ENCODE measurements at regions not wholly inside any gene's neighbourhood (a gene's known extent, or its start where the extent isn't known, plus 50 kb on each side); places are given as distances from the start of the nearest gene placed in this dataset.

DNA sequence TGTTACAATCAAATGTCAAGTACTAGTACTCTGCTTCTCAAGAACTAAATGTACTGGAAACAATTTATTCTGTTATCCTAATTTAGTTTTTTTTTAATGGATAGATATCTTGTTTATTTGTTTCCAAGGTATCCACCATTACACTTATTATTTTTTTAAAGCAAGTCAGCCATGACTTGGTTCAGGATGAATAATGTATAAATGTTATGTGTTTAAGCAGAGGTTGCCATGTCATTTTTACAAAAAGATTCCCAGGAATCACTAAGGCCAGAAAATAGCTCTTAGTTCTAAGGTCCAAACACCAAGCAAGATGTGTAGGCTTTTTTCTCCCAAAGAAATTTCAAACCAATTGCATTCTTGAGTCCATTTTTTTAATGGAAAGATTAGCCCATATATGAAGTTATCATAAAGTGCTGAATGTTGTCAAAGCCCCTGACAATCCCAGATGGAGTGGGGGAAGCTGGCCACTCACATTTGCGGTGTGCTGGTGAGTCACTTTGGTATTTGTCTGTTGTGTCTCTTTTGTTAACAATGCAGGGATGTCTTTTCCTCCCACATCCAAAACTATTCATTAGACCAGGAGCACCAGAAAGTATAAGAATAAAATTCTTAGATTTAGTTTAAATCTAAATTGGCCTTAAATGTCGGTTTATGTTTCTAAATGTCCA lies 158.9 kb downstream of the COL6A3 start:
- ChIA-PET CTCF (no interaction called here), POLR2A (no interaction called here)
- no peaks in the 10 kb centered on the region for H3K9me3 Mint-ChIP-seq
- DNase-seq, result no peak
- H3K27me3 Mint-ChIP-seq, result peaks cover 15% of the 10 kb centered on the region
- H3K27ac Mint-ChIP-seq, result no peak overlapping the region
- intact Hi-C loops (cut with micrococcal nuclease), result no loop called here
- ATAC-seq, result no peak
- H3K4me1 Mint-ChIP-seq (ENCODE audit: low read depth), result peaks cover 3% of the 10 kb centered on the region
- H3K36me3 Mint-ChIP-seq (ENCODE audit: low read depth), result no peaks in the 10 kb centered on the region
- TF ChIP-seq, protein P1, sequence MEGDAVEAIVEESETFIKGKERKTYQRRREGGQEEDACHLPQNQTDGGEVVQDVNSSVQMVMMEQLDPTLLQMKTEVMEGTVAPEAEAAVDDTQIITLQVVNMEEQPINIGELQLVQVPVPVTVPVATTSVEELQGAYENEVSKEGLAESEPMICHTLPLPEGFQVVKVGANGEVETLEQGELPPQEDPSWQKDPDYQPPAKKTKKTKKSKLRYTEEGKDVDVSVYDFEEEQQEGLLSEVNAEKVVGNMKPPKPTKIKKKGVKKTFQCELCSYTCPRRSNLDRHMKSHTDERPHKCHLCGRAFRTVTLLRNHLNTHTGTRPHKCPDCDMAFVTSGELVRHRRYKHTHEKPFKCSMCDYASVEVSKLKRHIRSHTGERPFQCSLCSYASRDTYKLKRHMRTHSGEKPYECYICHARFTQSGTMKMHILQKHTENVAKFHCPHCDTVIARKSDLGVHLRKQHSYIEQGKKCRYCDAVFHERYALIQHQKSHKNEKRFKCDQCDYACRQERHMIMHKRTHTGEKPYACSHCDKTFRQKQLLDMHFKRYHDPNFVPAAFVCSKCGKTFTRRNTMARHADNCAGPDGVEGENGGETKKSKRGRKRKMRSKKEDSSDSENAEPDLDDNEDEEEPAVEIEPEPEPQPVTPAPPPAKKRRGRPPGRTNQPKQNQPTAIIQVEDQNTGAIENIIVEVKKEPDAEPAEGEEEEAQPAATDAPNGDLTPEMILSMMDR (IDR thresholded peaks at IDR 0.05), result no peak
- no peak overlapping the region for H3K4me3 Mint-ChIP-seq

DNA sequence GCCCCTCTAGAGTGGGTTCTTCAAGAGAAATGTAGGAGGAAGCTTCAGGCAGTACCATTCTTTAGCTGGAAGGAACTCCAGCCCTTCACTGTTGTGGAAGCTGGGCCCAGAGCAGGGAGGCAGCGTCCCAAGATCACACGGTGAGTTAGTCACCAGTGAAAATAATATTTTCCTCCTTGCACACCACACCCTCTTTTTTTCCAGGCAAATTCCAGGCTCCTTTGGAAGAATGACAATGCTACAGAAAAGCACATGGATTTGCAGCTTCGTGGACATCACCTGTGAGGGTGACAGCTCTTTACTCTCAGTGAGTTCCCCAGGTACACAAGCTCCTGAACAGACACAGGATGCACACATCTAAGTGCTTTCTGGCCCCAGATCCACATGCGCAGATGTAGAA lies 157.1 kb downstream of the COL6A3 start:
- intact Hi-C loops (cut with micrococcal nuclease), result no loop called here
- ChIA-PET POLR2A (no interaction called here), CTCF (interaction anchor here (1.1 kb wide), 1 partner anchor 12 kb away, joined by 3 read pairs; no protein-coding TSS in a partner anchor)
- H3K36me3 Mint-ChIP-seq (ENCODE audit: low read depth), result no peaks in the 10 kb centered on the region
- DNase-seq (no peak), ATAC-seq (no peak)
- H3K9me3 Mint-ChIP-seq, result no peaks in the 10 kb centered on the region
- no peak overlapping the region for H3K27ac Mint-ChIP-seq
- H3K27me3 Mint-ChIP-seq, result peaks cover 14% of the 10 kb centered on the region
- H3K4me3 Mint-ChIP-seq, result no peak overlapping the region
- H3K4me1 Mint-ChIP-seq (ENCODE audit: low read depth), result peaks cover 3% of the 10 kb centered on the region
- TF ChIP-seq, protein P1 (IDR thresholded peaks at IDR 0.05), result no peak

DNA sequence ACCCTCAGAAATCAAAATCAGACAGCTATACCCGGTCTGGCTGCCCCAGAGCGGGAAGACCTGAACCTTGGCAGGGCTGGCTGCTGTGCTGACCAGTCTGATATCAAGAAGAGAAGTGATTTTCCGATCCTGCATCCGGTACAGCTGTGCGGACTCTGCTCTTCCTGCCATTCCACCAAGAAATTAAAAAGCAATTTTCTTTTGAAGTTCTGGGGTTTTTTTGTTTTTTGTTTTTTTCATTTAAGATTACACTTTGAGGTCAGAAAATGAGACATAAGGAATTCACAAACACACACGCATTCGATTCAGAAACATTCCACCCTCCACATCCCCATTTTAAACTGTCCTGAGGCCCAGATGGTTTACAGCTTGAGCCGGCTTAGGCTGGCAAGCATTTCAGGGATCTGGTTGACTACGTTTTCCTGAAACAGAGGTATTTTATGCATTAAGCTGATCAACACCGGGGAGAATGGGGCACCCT lies 156.5 kb downstream of the COL6A3 start:
- H3K9me3 Mint-ChIP-seq, result no peaks in the 10 kb centered on the region
- no peaks in the 10 kb centered on the region for H3K36me3 Mint-ChIP-seq (ENCODE audit: low read depth)
- intact Hi-C loops (cut with micrococcal nuclease), result no loop called here
- DNase-seq (no peak), ATAC-seq (no peak)
- no peak overlapping the region for H3K4me3 Mint-ChIP-seq
- no peak overlapping the region for H3K27ac Mint-ChIP-seq
- peaks cover 3% of the 10 kb centered on the region for H3K4me1 Mint-ChIP-seq (ENCODE audit: low read depth)
- H3K27me3 Mint-ChIP-seq, result peaks cover 14% of the 10 kb centered on the region
- TF ChIP-seq, protein P1 (IDR thresholded peaks at IDR 0.05), result no peak
- CTCF ChIA-PET, result interaction anchor here (0.8 to 1.3 kb wide), 4 partner anchors 13 to 255 kb away, joined by 3 read pairs; no protein-coding TSS in a partner anchor
- POLR2A ChIA-PET, result no interaction called here

DNA sequence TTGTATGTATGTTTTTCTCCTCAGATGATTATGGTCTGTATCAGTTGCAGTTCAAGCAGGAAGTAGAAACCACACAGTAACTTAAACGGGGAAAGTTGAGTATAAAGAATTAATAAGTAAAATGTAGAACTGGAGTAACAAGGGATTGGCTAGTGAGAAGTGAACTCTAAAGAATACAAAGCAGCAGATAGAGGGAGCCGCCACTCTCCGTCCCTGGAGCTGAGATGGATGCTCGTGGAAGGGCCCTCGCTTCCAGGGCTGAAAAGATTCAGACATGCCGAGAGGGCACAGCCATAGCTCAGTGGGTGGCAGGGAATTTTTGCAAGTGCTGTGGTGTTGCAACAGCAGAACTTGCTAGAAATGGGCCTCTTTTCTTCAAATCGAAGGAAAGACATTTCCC lies 155.8 kb downstream of the COL6A3 start:
- intact Hi-C loops (cut with micrococcal nuclease), result no loop called here
- Mint-ChIP-seq H3K27ac (no peak overlapping the region), H3K4me3 (no peak overlapping the region), H3K27me3 (peaks cover 11% of the 10 kb centered on the region), H3K4me1 (ENCODE audit: low read depth) (peaks cover 3% of the 10 kb centered on the region), H3K9me3 (no peaks in the 10 kb centered on the region), H3K36me3 (ENCODE audit: low read depth) (no peaks in the 10 kb centered on the region)
- TF ChIP-seq, protein P1 (IDR thresholded peaks at IDR 0.05), result no peak
- no peak for ATAC-seq
- DNase-seq, result no peak
- ChIA-PET POLR2A (no interaction called here), CTCF (interaction anchor here (0.8 to 1.3 kb wide), 4 partner anchors 12 to 255 kb away, joined by 3 read pairs; no protein-coding TSS in a partner anchor)

DNA sequence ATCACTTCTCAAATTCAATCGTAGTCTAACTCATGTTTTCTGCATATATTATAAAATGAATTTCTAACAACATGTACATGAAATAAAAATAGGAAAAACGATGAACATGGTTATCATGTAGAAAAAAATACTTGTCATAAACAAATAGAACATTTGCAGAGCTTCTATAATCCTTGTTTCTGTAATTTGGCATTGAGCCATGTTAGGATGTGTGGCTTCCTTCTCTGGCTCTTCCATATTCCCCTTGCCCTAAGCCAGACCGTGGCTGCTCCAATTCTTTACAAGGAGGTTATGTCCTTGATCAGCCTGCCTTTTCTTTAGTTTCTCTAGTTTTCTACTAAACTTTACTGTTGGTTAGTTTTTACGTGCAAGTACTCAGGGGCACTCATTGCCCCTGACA lies 155.3 kb downstream of the COL6A3 start:
- Mint-ChIP-seq H3K4me1 (ENCODE audit: low read depth) (peaks cover 3% of the 10 kb centered on the region), H3K4me3 (no peak overlapping the region), H3K36me3 (ENCODE audit: low read depth) (no peaks in the 10 kb centered on the region), H3K27ac (no peak overlapping the region), H3K27me3 (peaks cover 9% of the 10 kb centered on the region), H3K9me3 (no peaks in the 10 kb centered on the region)
- TF ChIP-seq, protein P1 (IDR thresholded peaks at IDR 0.05), result no peak
- ATAC-seq (no peak), DNase-seq (no peak)
- intact Hi-C loops (cut with micrococcal nuclease), result no loop called here
- ChIA-PET POLR2A (no interaction called here), CTCF (interaction anchor here (1.2 kb wide), 1 partner anchor 11 kb away, joined by 3 read pairs; no protein-coding TSS in a partner anchor)

All from activated CD8-positive, alpha-beta T cell treated with anti-CD3 and anti-CD28 coated beads for 36 hours (primary cell).